Posterior cingulate gyrus (tissue), 11 donors: ENCODE measurements at regions not wholly inside any gene's neighbourhood (a gene's known extent, or its start where the extent isn't known, plus 50 kb on each side); places are given as distances from the start of the nearest gene placed in this dataset.
"Not testable (repeated sequence)": the region's sequence is repeated elsewhere in the genome, so short reads cannot be mapped to it uniquely, and the experiment has no call there.

Source experiments
- DNase-seq, 10 donors: peaks; one replicate each; pipeline versions ENCODE4 v3.0.0 to v3.0.0-alpha.2; 2020 to 2021; ENCODE audit warnings: mixed read lengths in 3 of 10
- intact Hi-C: fragments of 100-400 bp; cut with DNase I; formaldehyde crosslinking; loops from one replicate; pipeline ENCODE4 v1.15.1; 2023

- DNase-seq, result peak in 3 of 10 donors; percentile 11 to 40 (median 39)
- intact Hi-C loops, result loop anchor here (2.0 to 10.0 kb wide), 2 partner anchors 110 to 224 kb away; no protein-coding TSS in a partner anchor
Observed at GRCh38 chr10:59465088-59465487, 102.7 kb upstream of the FAM13C start.

GRCh38 chr10:59464483-59464882 lies 102.1 kb upstream of the FAM13C start:
- intact Hi-C loops, result loop anchor here (2.0 to 10.0 kb wide), 2 partner anchors 110 to 224 kb away; no protein-coding TSS in a partner anchor
- DNase-seq, result no peak

DNA sequence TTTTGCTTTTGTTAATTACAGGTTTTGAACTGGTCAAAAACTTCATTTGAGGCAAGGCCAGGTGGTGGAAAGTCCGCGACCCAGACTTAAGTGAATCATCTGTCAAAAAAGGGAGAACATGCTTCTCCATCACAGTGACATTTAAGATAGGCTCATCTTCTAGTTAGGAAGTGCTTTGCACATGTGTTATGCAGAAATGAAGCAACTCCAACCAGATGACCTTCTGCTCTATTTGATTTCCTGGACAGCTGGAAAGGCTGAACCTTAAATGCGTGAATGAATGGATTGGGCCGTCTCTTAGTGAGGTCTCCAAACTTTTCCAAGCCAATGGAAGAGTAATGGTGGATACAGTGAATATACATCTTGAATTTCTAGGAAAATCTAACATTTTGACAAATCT lies 101.6 kb upstream of the FAM13C start:
- intact Hi-C loops, result loop anchor here (2.0 to 10.0 kb wide), 2 partner anchors 111 to 223 kb away; no protein-coding TSS in a partner anchor
- DNase-seq, result no peak

DNA sequence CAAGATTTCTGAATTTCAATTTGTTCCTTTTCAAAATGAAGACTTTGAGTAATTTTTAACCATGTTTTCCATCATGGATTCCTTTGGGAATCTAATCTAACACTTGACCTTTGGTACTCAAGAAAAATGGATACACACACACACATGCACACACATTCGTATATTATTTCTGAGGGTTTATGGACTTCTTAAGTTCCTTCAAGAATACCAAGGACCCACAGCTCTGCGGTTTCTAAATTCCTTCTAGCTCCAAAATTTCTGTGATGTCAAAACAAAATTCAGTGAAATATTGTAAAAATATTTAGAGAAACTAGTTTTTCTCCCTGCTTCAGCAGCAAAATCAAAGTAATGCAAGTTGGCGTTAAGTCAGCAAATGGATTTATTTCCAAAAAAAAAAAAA lies 98.3 kb upstream of the FAM13C start:
- intact Hi-C loops, result loop anchor here (10.0 kb wide), 1 partner anchor 114 kb away; no protein-coding TSS in a partner anchor

DNA sequence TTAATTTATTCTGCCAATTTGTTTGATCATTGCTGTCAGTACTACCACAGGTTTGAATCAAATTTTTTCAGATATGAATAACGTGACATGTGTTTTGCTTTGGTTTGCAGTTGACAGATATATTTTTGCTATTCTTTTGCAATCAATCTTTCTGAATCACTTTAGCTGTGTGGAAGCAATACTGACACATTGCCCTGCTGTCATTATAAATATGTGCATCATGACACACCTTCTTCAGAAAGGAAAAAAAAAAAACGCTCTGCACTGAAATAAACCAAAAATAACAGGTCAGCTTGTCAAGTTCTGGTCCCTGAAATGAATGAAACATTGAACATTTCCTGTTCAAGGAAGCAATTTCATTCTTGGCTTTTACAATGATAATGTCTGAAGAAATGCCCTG lies 93.8 kb upstream of the FAM13C start:
- no peak for DNase-seq
- intact Hi-C loops, result no loop called here

More for the DNA sequence above, 98.3 kb upstream of the FAM13C start:
- no peak for DNase-seq

- DNase-seq, result no peak
- intact Hi-C loops, result no loop called here
Observed at GRCh38 chr10:59454171-59454919, 92.0 kb upstream of the FAM13C start.

GRCh38 chr10:59448616-59449015 lies 86.3 kb upstream of the FAM13C start:
- no peak for DNase-seq

DNA sequence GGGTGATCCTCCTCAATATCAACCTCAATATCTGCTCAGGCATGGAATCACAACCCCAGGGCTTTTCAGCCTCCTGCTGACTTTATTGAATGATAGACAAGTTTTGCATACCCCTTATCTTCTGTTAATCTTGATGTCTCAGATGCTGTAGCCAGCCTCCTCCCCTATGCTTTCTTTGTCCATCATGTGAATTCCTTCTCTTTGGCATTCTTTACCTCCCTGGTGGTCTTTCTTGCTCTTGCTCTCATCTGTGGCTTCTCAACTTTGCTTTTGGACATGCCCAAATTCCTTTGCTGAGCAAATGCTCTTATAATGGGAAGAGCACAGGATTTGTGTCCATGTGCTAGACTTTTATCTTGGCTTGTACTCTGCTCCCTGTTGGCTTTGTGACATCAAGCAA lies 73.4 kb upstream of the FAM13C start:
- intact Hi-C loops, result no loop called here
- no peak for DNase-seq

More at GRCh38 chr10:59448616-59449015, 86.3 kb upstream of the FAM13C start:
- intact Hi-C loops, result no loop called here

DNA sequence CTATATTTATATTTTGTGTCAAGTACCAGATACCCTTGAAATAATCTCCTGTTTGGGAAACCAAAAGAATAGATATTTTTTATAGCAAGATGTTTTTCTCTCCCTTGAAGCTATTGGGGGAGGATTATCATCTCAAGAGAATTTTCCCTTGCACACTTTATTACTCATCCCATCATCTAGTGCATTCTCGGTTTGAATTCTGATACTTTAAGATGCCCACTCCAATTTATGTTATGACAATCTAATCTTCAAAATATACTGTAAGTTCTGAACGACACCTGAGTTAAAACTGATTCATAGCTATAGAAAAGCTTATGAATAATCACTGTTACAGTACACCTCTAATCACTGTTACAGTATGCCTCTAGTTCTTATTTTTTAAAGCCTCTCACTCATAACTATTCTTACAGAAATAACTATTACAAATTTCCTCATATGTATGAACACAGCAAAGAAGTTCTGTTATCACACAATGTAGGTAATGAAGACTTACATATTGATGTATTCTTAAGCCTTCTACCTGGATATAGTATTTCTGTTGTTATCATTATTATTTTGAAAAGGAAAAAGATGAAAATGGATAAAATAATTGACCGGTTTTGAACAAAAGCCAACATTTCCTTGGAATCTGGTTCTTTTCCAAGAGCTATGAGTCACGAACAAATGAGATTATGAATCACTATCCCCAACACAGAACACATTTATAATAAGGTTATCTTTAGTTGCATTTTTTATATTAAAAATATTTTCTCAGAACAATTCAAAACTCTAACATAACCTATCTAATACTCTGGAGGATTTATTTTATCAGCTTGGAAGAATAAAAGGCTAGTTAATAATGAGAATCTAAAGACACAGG lies 72.3 kb upstream of the FAM13C start:
- intact Hi-C loops, result no loop called here

DNA sequence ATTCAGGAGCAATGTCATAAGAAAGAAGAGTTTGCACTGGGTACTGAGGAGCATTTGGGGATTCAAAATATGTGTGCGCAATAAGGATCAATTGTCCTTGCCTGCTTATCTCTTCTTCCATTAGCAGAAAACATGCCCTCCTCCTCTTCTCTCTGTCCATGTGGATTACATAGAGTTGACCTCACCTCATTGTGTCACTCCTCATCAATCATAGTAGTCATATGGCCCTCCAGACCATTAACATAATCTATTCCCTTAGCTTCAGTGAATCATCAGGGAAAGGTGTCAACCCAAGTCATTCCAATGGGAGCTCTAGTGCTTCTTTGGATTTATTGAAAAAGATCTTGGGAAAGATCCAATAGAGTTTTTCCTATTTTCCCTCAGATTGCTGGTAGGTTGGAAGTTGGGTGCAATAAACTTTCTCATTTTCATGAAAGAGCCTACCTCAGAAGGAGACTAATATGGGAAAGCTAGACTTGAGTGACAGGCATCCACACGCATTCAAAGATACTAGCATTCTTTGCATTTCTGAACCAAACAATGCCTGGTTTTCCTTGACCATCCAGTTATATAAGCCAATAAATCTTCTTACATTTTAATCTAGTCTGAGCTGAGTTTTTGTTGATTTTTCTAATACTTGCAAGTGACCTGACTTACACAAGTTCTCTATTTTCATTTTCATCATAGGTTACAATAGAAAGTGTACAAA lies 71.5 kb upstream of the FAM13C start:
- DNase-seq, result no peak
- intact Hi-C loops, result no loop called here

More for the DNA sequence above, 72.3 kb upstream of the FAM13C start:
- DNase-seq, result no peak

GRCh38 chr10:59432207-59432900 lies 70.0 kb upstream of the FAM13C start:
- intact Hi-C loops, result no loop called here
- DNase-seq, result no peak

- intact Hi-C loops, result not testable (repeated sequence)
- peak in 1 of 10 donors; percentile 22 for DNase-seq
Observed at GRCh38 chr10:59413795-59414194, 51.4 kb upstream of the FAM13C start.
